ENCODE measurements at regions not wholly inside any gene's neighbourhood (a gene's known extent, or its start where the extent isn't known, plus 50 kb on each side); places are given as distances from the start of the nearest gene placed in this dataset.
"Not testable (repeated sequence)": the region's sequence is repeated elsewhere in the genome, so short reads cannot be mapped to it uniquely, and the experiment has no call there.

GRCh38 chr6:97697456-97697855 lies 414.4 kb upstream of the MMS22L start:
- no peak for DNase-seq

- no peak for DNase-seq
Measured at GRCh38 chr6:97701801-97702200, 418.8 kb upstream of the MMS22L start.

- no peak for DNase-seq
Measured at GRCh38 chr6:97702248-97702647, 419.2 kb upstream of the MMS22L start.

- no peak for DNase-seq
Measured at GRCh38 chr6:97703661-97704060, 420.6 kb upstream of the MMS22L start.

GRCh38 chr6:97705568-97705967 lies 422.6 kb upstream of the MMS22L start:
- DNase-seq = no peak

GRCh38 chr6:97712751-97713150 lies 429.7 kb upstream of the MMS22L start:
- DNase-seq = no peak

- DNase-seq = no peak
Measured at GRCh38 chr6:97714772-97715171, 431.8 kb upstream of the MMS22L start.

- no peak for DNase-seq
Measured at GRCh38 chr6:97717086-97717485, 434.1 kb upstream of the MMS22L start.

GRCh38 chr6:97726378-97726777 lies 443.4 kb upstream of the MMS22L start:
- DNase-seq = no peak

- no peak for DNase-seq
Measured at GRCh38 chr6:97732045-97732444, 449.0 kb upstream of the MMS22L start.

- DNase-seq = no peak
Measured at GRCh38 chr6:97757575-97757974, 474.6 kb upstream of the MMS22L start.

GRCh38 chr6:97765461-97765860 lies 482.4 kb upstream of the MMS22L start:
- no peak for DNase-seq

GRCh38 chr6:97771372-97771771 lies 488.4 kb upstream of the MMS22L start:
- no peak for DNase-seq

- DNase-seq = no peak
Measured at GRCh38 chr6:97775012-97775411, 492.0 kb upstream of the MMS22L start.

GRCh38 chr6:97778290-97779038 lies 495.4 kb upstream of the MMS22L start:
- no peak for DNase-seq

GRCh38 chr6:97779039-97779766 lies 496.2 kb upstream of the MMS22L start:
- DNase-seq = not testable (repeated sequence)

- DNase-seq = no peak
Measured at GRCh38 chr6:97790926-97791590, 508.0 kb upstream of the MMS22L start.

- no peak for DNase-seq
Measured at GRCh38 chr6:97805596-97805995, 522.6 kb upstream of the MMS22L start.

- DNase-seq = no peak
Measured at GRCh38 chr6:97812940-97813339, 529.9 kb upstream of the MMS22L start.

GRCh38 chr6:97813889-97814567 lies 531.0 kb upstream of the MMS22L start:
- no peak for DNase-seq

GRCh38 chr6:97815301-97815812 lies 532.3 kb upstream of the MMS22L start:
- DNase-seq = no peak

GRCh38 chr6:97816526-97816925 lies 533.5 kb upstream of the MMS22L start:
- DNase-seq = no peak

GRCh38 chr6:97819710-97820109 lies 536.7 kb upstream of the MMS22L start:
- DNase-seq = no peak

All from CD4-positive, alpha-beta T cell treated with Interferon alpha-2 for 1 hour (primary cell).